Nephron progenitor cell (in vitro differentiated cells): ENCODE measurements at regions not wholly inside any gene's neighbourhood (a gene's known extent, or its start where the extent isn't known, plus 50 kb on each side); places are given as distances from the start of the nearest gene placed in this dataset.
"Not testable (repeated sequence)": the region's sequence is repeated elsewhere in the genome, so short reads cannot be mapped to it uniquely, and the experiment has no call there.

ENCODE experiments used
- DNase-seq: peaks from one replicate; pipeline ENCODE4 v3.0.0; 2021
- H3K27ac Mint-ChIP-seq: 2 replicates; pipeline ENCODE4 v1.8.0; 2021; ENCODE audit warnings: mild to moderate bottlenecking, moderate library complexity, mixed read lengths
- H3K27me3 Mint-ChIP-seq: 2 replicates; pipeline ENCODE4 v1.8.0; 2021; ENCODE audit warnings: mild to moderate bottlenecking, low read depth, mixed read lengths; ENCODE audit not compliant: poor library complexity
- H3K36me3 Mint-ChIP-seq: 2 replicates; pipeline ENCODE4 v1.8.0; 2021; ENCODE audit warnings: low read depth, mixed read lengths
- H3K4me1 Mint-ChIP-seq: 2 replicates; pipeline ENCODE4 v1.8.0; 2021; ENCODE audit warnings: mixed read lengths
- H3K4me3 Mint-ChIP-seq: 2 replicates; pipeline ENCODE4 v1.8.0; 2021; ENCODE audit warnings: mild to moderate bottlenecking, moderate library complexity, mixed read lengths
- H3K9me3 Mint-ChIP-seq: 2 replicates; pipeline ENCODE4 v1.8.0; 2021; ENCODE audit warnings: mild to moderate bottlenecking, moderate library complexity, mixed read lengths
- TF ChIP-seq, protein P1 (sequence below): fragments of 200-600 bp; sonication (generic); IDR thresholded peaks from 2 replicates; pipeline ENCODE4 v1.5.0; 2021; ENCODE audit warnings: antibody characterized with exemption

DNA sequence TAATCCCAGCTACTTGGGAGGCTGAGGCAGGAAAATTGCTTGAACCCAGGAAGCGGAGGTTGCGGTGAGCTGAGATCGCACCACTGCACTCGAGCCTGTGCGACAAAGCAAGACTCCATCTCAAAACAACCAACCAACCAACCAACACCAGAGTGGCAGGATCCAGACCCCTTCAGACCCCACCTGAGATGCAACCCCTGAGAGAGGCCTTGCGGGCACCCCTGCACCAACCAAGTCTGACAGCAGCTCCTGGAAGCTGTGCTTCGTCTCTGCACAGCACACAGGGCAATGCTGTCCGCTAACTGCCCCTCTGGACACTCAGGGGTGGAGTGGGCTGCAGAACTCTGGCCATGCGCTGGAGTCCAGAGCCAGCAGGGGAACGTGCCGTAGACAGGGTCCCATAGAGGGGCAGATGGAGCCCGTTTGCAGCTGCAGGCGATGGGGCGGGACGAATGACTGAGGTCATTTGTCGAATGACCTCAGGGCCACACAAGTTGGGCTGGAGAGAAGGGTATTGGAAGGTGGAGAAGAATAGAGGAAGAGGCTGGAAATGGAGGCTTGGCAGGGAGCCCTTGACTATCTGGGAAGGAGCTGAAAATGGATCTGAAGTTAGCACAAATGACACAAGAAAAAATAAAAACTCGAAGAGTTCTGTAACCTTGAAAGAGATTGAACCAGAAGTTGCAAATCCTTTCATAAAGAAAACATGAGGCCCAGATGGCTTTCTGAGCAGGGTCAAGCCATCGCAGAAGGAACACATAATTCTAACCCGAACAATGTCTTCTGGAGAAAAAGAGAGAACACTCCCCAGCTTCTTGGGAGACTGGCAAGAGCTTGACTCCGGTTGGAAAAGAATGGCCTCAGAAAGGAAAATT, 199.7 kb downstream of the CTTN start:
- peaks cover 36% of the 10 kb centered on the region for H3K4me1 Mint-ChIP-seq
- no peaks in the 10 kb centered on the region for H3K9me3 Mint-ChIP-seq
- no peak overlapping the region for H3K4me3 Mint-ChIP-seq
- peak; percentile 38 for DNase-seq
- H3K27ac Mint-ChIP-seq: peak overlapping the region; percentile 29
- H3K27me3 Mint-ChIP-seq: peaks cover 27% of the 10 kb centered on the region
- TF ChIP-seq, protein P1, sequence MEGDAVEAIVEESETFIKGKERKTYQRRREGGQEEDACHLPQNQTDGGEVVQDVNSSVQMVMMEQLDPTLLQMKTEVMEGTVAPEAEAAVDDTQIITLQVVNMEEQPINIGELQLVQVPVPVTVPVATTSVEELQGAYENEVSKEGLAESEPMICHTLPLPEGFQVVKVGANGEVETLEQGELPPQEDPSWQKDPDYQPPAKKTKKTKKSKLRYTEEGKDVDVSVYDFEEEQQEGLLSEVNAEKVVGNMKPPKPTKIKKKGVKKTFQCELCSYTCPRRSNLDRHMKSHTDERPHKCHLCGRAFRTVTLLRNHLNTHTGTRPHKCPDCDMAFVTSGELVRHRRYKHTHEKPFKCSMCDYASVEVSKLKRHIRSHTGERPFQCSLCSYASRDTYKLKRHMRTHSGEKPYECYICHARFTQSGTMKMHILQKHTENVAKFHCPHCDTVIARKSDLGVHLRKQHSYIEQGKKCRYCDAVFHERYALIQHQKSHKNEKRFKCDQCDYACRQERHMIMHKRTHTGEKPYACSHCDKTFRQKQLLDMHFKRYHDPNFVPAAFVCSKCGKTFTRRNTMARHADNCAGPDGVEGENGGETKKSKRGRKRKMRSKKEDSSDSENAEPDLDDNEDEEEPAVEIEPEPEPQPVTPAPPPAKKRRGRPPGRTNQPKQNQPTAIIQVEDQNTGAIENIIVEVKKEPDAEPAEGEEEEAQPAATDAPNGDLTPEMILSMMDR: no peak
- no peaks in the 10 kb centered on the region for H3K36me3 Mint-ChIP-seq

DNA sequence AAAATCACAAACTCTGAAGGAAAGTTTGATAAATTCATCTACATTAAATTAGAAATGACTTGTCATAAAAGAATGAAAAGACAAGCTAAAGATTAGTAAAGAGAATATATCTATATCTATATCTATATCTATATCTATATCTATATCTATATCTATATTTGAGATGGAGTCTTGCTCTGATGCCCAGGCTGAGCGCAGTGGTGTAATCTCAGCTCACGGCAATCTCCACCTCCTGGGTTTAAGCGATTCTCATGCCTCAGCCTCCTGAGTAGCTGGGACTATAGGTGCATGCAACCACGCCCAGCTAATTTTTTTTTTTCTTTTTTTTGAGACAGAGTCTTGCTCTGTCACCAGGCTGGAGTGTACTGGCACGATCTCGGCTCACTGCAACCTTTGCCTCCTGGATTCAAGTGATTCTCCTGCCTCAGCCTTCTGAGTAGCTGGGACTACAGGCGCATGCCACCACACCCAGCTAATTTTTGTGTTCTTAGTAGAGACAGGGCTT, 202.6 kb downstream of the CTTN start:
- not testable (repeated sequence) for DNase-seq, H3K36me3 Mint-ChIP-seq, H3K27ac Mint-ChIP-seq, H3K4me3 Mint-ChIP-seq, H3K9me3 Mint-ChIP-seq
- peaks cover 20% of the 10 kb centered on the region for H3K27me3 Mint-ChIP-seq
- H3K4me1 Mint-ChIP-seq: peaks cover 47% of the 10 kb centered on the region

DNA sequence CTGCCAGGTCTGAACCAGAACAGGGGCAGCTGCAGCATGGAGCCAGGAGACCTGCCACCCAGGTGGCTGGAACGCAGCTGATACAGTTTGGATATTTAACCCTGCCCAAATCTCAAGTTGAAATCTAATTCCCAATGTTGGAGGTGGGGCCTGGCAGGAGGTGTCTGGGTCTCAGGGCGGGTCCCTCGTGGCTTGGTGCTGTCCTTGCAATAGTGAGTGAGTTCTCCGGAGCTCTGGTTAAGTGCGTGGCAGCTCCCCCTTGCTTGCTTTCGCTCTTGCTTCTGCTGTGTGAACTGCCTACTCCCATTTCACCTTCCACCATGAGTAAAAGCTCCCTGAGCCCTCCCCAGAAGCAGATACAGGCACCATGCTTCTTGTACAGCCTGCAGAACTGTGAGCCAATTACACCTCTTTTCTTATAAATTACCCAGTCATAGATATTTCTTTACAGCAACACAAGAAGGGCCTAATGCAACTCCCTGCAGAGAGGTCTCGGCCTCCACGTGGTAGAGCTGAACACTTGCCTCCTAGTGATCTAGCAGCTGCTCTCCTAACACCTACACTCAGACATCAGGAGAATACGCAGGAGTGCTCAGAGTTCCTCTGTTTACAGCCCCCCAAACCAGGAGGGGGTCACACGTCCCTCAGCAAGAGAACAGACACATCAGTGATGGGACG, 203.7 kb downstream of the CTTN start:
- DNase-seq: no peak
- Mint-ChIP-seq H3K27me3 (peaks cover 20% of the 10 kb centered on the region), H3K36me3 (no peaks in the 10 kb centered on the region), H3K4me1 (peaks cover 51% of the 10 kb centered on the region), H3K9me3 (no peaks in the 10 kb centered on the region), H3K27ac (no peak overlapping the region), H3K4me3 (no peak overlapping the region)
- TF ChIP-seq, protein P1: no peak

DNA sequence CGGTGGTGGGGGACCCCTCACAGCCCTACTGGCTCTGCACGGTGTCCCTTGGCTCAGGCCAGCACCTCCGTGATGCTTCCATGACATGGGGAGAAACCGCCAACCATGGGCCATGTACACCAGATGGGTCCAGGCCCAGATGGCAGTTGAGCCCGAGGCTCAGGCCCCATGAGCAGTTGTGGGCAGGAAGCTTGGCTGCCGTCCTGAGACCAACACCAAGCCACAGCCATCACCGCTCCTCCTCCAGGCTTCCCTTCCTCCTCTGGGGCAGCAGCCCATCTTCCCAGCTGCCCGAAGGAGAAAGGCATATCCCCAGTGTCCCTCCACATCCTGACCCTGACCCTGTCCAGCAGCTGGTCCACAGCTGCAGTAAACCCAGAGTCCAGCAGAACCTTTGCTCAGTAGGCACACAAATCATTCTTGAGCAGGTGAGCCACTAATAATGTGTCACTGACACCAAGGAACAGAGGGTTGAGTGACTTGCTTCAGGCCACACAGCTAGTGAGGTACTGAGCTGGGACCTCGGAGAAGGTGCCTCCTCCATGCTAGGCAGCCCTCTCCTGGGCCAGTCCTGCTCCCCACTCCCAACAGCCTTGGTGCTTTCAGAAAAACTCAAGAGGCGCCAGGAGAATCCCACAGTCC, 204.9 kb downstream of the CTTN start:
- Mint-ChIP-seq H3K27ac (no peak overlapping the region), H3K36me3 (no peaks in the 10 kb centered on the region), H3K4me3 (no peak overlapping the region), H3K27me3 (peaks cover 11% of the 10 kb centered on the region), H3K4me1 (peaks cover 51% of the 10 kb centered on the region), H3K9me3 (no peaks in the 10 kb centered on the region)
- DNase-seq: no peak
- TF ChIP-seq, protein P1: no peak

DNA sequence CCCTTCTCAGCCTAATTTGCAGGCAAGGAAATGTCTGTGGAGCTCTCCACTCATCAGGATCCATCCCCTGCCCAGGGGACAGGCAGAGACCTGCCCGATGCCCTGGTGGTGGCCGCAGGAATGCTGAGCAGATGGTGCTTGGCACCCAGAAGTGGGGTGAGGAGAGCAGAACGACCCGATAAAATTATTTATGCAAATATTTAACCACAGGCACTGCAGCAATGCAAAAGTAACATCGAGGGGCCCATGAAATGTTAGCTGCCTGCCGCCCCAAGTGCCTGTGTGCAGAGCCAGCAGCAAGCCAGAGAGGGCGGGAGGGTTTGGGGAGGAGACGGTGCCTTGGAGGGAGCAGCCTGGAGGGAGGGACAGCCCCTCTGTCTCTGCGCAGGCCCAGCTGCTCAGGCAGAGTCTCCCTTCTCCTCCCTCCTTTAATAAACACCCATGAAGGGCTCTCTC, 205.5 kb downstream of the CTTN start:
- H3K36me3 Mint-ChIP-seq: no peaks in the 10 kb centered on the region
- DNase-seq: no peak
- H3K9me3 Mint-ChIP-seq: no peaks in the 10 kb centered on the region
- TF ChIP-seq, protein P1: no peak
- H3K4me3 Mint-ChIP-seq: no peak overlapping the region
- peaks cover 10% of the 10 kb centered on the region for H3K27me3 Mint-ChIP-seq
- H3K4me1 Mint-ChIP-seq: peaks cover 51% of the 10 kb centered on the region
- H3K27ac Mint-ChIP-seq: no peak overlapping the region

DNA sequence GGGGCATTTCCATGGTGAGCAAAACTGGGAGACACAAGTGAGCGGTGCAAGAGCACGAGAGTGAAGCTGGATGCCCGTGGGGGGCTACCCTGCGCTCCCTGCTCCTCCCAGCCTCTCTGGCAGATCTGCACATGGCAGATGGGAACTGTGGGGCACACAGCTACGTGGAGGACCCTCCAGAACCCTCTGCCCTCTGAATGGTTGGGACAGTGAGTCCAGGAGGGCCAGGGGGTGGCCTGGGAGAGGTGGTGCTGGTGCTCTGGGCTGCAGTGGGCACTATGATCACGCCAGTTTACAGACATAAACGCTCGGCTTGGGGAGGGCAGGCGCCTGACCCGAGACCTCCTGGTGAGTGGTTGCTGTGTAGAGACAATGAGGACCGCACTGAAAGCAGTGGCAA, 205.9 kb downstream of the CTTN start:
- no peak for DNase-seq
- Mint-ChIP-seq H3K27me3 (peaks cover 10% of the 10 kb centered on the region), H3K4me3 (no peak overlapping the region), H3K9me3 (no peaks in the 10 kb centered on the region), H3K4me1 (peaks cover 54% of the 10 kb centered on the region), H3K27ac (no peak overlapping the region), H3K36me3 (no peaks in the 10 kb centered on the region)
- TF ChIP-seq, protein P1: no peak
